PC-9 (cell line): ENCODE measurements at regions not wholly inside any gene's neighbourhood (a gene's known extent, or its start where the extent isn't known, plus 50 kb on each side); places are given as distances from the start of the nearest gene placed in this dataset.

Source experiments
- BruUV-seq: library from RNA; stranded (reverse); fragments of 400-500 nt; replicated peaks from 2 replicates; lab custom pipeline; 2021; lab: Mats Ljungman, UMichigan
- CTCF ChIA-PET: fragments of 300-600 bp; sonication (Branson Sonifier 250); formaldehyde crosslinking; loops from one replicate; lab custom pipeline; 2022; ENCODE audit warnings: antibody characterized with exemption; lab: Charles Lee
- POLR2A ChIA-PET: fragments of 300-600 bp; sonication (Branson Sonifier 250); formaldehyde crosslinking; loops from one replicate; lab custom pipeline; 2022; ENCODE audit warnings: antibody characterized with exemption; ENCODE audit not compliant: unreplicated experiment; lab: Charles Lee
- DNase-seq, 2 experiments: peaks; one replicate each; pipeline versions ENCODE4 v3.0.0 to v3.0.0-alpha.2; 2015 to 2022; ENCODE audit warnings: mixed read lengths in 1 of 2
- H2AFZ ChIP-seq: fragments of 200-600 bp; sonication (generic); 2 replicates; pipeline ENCODE4 v1.8.1; 2017; ENCODE audit warnings: antibody characterized with exemption
- H3F3A ChIP-seq: fragments of 200-600 bp; sonication (generic); 2 replicates; pipeline ENCODE4 v1.8.1; 2017; ENCODE audit warnings: antibody characterized with exemption, mild to moderate bottlenecking, low read depth; ENCODE audit not compliant: insufficient read depth
- H3K27ac ChIP-seq: fragments of 200-600 bp; sonication (generic); 2 replicates; pipeline ENCODE4 v1.6.1; 2016; ENCODE audit warnings: mixed run types
- H3K27me3 ChIP-seq: fragments of 200-600 bp; sonication (generic); 2 replicates; pipeline ENCODE4 v1.6.1; 2016; ENCODE audit warnings: low read depth, mixed run types; ENCODE audit not compliant: insufficient read depth
- H3K36me3 ChIP-seq: fragments of 200-600 bp; sonication (generic); 2 replicates; pipeline ENCODE4 v1.6.1; 2016; ENCODE audit warnings: low read depth, mixed run types
- H3K4me1 ChIP-seq: fragments of 200-600 bp; sonication (generic); replicated peaks from 2 replicates; pipeline ENCODE4 v1.6.1; 2016; ENCODE audit warnings: mixed run types; ENCODE audit not compliant: insufficient read depth
- H3K4me2 ChIP-seq: fragments of 200-600 bp; sonication (generic); 2 replicates; pipeline ENCODE4 v1.6.1; 2017; ENCODE audit warnings: mixed run types
- H3K4me3 ChIP-seq: fragments of 200-600 bp; sonication (generic); 2 replicates; pipeline ENCODE4 v1.6.1; 2016; ENCODE audit warnings: mixed run types
- H3K79me2 ChIP-seq: fragments of 200-600 bp; sonication (generic); 2 replicates; pipeline ENCODE4 v1.6.1; 2017; ENCODE audit warnings: low read depth, mixed run types
- H3K9me2 ChIP-seq: fragments of 200-600 bp; sonication (generic); 2 replicates; pipeline ENCODE4 v1.8.1; 2017; ENCODE audit warnings: mild to moderate bottlenecking; ENCODE audit not compliant: insufficient read depth
- H3K9me3 ChIP-seq: fragments of 200-600 bp; sonication (generic); 2 replicates; pipeline ENCODE4 v1.8.1; 2016; ENCODE audit warnings: low read depth; ENCODE audit not compliant: insufficient read depth
- H4K20me1 ChIP-seq: fragments of 200-600 bp; sonication (generic); 2 replicates; pipeline ENCODE4 v1.8.1; 2017; ENCODE audit not compliant: insufficient read depth
- EZH2 ChIP-seq: fragments of 200-600 bp; sonication (generic); IDR thresholded peaks from 2 replicates; pipeline ENCODE4 v1.8.0; 2017; ENCODE audit warnings: antibody characterized with exemption, low read depth
- intact Hi-C: fragments of 100-400 bp; cut with micrococcal nuclease; formaldehyde crosslinking; loops from one replicate; pipeline ENCODE4 v1.10.0; 2022; ENCODE audit not compliant: unreplicated experiment
- TF ChIP-seq, protein P1 (sequence below): fragments of 200-600 bp; sonication (generic); conservative IDR thresholded peaks from 2 replicates; pipeline ENCODE4 v1.6.1; 2017; ENCODE audit warnings: mixed run types, antibody characterized with exemption, mild to moderate bottlenecking, moderate library complexity

DNA sequence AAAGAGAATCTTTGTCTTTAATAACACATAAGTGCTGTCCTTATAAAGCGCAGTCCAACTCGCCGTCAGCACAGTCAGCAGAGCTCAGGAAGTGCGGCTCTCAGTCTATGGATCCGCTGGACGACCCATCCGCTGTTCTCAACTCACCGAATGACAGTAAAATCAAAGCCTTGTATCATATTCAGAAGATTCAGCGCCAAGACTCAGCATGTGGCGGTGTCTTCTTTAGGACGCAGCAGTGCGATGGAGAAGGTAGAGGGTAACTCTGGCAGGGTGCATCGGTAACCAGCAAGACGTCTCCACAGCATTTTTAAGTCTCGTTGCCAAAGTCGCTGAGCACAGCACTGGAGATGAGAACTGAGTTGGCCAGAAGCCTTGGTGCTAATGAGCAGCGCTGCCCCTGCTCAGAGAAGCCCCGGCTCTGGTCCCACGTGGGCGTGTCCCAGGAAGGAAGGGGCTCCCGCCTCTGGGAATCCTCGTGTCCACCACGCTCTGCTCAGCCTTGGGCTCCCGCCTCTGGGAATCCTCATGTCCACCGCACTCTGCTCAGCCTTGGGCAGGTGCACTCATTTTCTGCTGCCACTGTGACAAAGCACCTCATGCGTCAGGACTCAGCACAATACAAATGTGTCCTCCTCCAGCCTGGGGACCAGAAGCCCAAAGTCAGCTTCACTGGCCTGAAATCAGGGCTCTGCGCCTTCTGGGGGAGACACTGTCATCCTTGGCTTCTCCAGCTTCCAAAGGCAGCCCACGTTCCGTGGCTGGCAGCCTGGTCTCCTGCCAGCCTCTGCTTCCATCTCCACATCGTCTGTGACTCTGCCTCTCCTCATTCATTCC, 238.0 kb upstream of the SALL3 start:
- H3F3A ChIP-seq: no peaks in the 10 kb centered on the region
- H2AFZ ChIP-seq: no peak overlapping the region
- no peak for TF ChIP-seq EZH2
- no peaks in the 10 kb centered on the region for H4K20me1 ChIP-seq
- H3K27ac ChIP-seq: no peak overlapping the region
- DNase-seq: no peak
- BruUV-seq: no TSS peak
- H3K9me2 ChIP-seq: no peaks in the 10 kb centered on the region
- no peaks in the 10 kb centered on the region for H3K79me2 ChIP-seq
- no peaks in the 10 kb centered on the region for H3K9me3 ChIP-seq
- no peaks in the 10 kb centered on the region for H3K36me3 ChIP-seq
- POLR2A ChIA-PET: no interaction called here
- no peaks in the 10 kb centered on the region for H3K4me1 ChIP-seq
- CTCF ChIA-PET: no interaction called here
- no peak overlapping the region for H3K4me2 ChIP-seq
- intact Hi-C loops: no loop called here
- H3K4me3 ChIP-seq: no peak overlapping the region
- peaks cover 60% of the 10 kb centered on the region for H3K27me3 ChIP-seq

GRCh38 chr18:78742218-78742745, 237.3 kb upstream of the SALL3 start:
- Histone ChIP-seq H4K20me1 (no peaks in the 10 kb centered on the region), H3K9me3 (no peaks in the 10 kb centered on the region), H3K27me3 (peaks cover 59% of the 10 kb centered on the region), H2AFZ (no peak overlapping the region), H3F3A (no peaks in the 10 kb centered on the region), H3K4me1 (no peaks in the 10 kb centered on the region), H3K27ac (no peak overlapping the region), H3K9me2 (no peaks in the 10 kb centered on the region), H3K36me3 (no peaks in the 10 kb centered on the region), H3K79me2 (no peaks in the 10 kb centered on the region), H3K4me2 (no peak overlapping the region), H3K4me3 (no peak overlapping the region)
- CTCF ChIA-PET: no interaction called here
- BruUV-seq: no TSS peak
- TF ChIP-seq EZH2: no peak
- POLR2A ChIA-PET: no interaction called here
- DNase-seq: no peak
- intact Hi-C loops: no loop called here

GRCh38 chr18:78743078-78743477, 236.5 kb upstream of the SALL3 start:
- POLR2A ChIA-PET: no interaction called here
- Histone ChIP-seq H3K27ac (no peak overlapping the region), H3K4me1 (no peaks in the 10 kb centered on the region), H3K9me3 (no peaks in the 10 kb centered on the region), H3K4me3 (no peak overlapping the region), H3F3A (no peaks in the 10 kb centered on the region), H3K27me3 (peaks cover 54% of the 10 kb centered on the region), H3K79me2 (no peaks in the 10 kb centered on the region), H2AFZ (no peak overlapping the region), H3K36me3 (no peaks in the 10 kb centered on the region), H3K4me2 (no peak overlapping the region), H3K9me2 (no peaks in the 10 kb centered on the region), H4K20me1 (no peaks in the 10 kb centered on the region)
- DNase-seq: no peak
- CTCF ChIA-PET: no interaction called here
- no peak for TF ChIP-seq EZH2
- TF ChIP-seq, protein P1, sequence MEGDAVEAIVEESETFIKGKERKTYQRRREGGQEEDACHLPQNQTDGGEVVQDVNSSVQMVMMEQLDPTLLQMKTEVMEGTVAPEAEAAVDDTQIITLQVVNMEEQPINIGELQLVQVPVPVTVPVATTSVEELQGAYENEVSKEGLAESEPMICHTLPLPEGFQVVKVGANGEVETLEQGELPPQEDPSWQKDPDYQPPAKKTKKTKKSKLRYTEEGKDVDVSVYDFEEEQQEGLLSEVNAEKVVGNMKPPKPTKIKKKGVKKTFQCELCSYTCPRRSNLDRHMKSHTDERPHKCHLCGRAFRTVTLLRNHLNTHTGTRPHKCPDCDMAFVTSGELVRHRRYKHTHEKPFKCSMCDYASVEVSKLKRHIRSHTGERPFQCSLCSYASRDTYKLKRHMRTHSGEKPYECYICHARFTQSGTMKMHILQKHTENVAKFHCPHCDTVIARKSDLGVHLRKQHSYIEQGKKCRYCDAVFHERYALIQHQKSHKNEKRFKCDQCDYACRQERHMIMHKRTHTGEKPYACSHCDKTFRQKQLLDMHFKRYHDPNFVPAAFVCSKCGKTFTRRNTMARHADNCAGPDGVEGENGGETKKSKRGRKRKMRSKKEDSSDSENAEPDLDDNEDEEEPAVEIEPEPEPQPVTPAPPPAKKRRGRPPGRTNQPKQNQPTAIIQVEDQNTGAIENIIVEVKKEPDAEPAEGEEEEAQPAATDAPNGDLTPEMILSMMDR: no peak
- intact Hi-C loops: no loop called here
- no TSS peak for BruUV-seq

DNA sequence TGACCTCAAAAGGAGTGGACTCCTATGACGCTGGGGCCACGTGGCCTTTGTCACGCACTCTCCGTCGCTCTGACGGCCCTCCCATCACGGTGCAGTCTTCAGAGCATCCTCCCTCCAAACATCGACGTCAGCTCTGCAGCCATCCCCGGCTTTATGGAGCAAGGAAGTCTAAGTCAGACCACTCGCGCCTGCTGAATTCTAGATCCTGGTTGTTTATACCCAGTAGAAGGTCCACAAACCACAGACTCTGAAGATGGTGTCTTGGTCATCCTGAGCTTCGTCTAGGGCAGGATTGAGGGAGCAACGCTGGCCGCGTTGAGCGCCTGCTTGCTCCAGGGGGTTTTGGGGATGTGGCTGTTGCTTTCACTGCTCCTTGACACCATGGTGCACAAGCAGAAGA, 228.0 kb upstream of the SALL3 start:
- Histone ChIP-seq H3K4me2 (no peak overlapping the region), H4K20me1 (no peaks in the 10 kb centered on the region), H3K79me2 (no peaks in the 10 kb centered on the region), H3K27me3 (peaks cover 54% of the 10 kb centered on the region), H3K9me2 (no peaks in the 10 kb centered on the region; the same call in 1 of the 2 replicates), H3F3A (no peaks in the 10 kb centered on the region), H2AFZ (no peak overlapping the region), H3K4me1 (no peaks in the 10 kb centered on the region), H3K9me3 (no peaks in the 10 kb centered on the region), H3K27ac (no peak overlapping the region), H3K36me3 (no peaks in the 10 kb centered on the region), H3K4me3 (no peak overlapping the region)
- intact Hi-C loops: no loop called here
- DNase-seq: no peak
- no peak for TF ChIP-seq EZH2
- TF ChIP-seq, protein P1: no peak
- POLR2A ChIA-PET: no interaction called here
- CTCF ChIA-PET: no interaction called here
- no TSS peak for BruUV-seq
